ENCODE measurements at regions not wholly inside any gene's neighbourhood (a gene's known extent, or its start where the extent isn't known, plus 50 kb on each side); places are given as distances from the start of the nearest gene placed in this dataset.

DNA sequence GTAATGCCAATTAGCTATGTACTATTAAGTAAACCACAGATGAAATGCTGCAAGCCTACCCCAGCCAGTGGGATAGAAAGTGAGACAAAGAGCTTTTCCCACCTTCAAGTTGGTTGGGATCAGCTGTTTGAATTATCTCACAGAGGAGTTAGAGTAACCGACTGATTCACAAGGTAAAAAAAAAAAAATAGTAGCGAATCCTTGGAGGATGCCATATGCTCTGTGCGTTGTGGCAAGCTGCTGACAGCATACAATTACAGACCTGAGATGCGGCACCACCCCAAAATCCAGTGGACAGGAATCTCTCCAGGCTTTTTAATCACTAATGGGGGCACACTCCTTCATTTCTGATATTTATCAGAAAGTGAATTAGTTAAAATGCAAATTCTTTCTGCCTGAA, 157.0 kb upstream of the RMST start:
- no peak for FAIRE-seq
- no peaks in the 10 kb centered on the region for H3K79me2 ChIP-seq (ENCODE audit: insufficient read depth, low read length)
- CTCF ChIA-PET (ENCODE audit: low intra/inter-chr PET ratio, low total read pairs): no interaction called here
- no peak overlapping the region for H3K4me3 ChIP-seq (replicated peaks in 1 of 3; ENCODE audit: insufficient read depth in 1 of 3, low read depth in 2 of 3, low read length in 3 of 3)
- intact Hi-C loops (cut with micrococcal nuclease; ENCODE audit: unreplicated experiment): no loop called here
- BruUV-seq (replicated peaks): no TSS peak
- POLR2A ChIA-PET: no interaction called here
- H2AFZ ChIP-seq (ENCODE audit: low read length): no peak overlapping the region
- no peaks in the 10 kb centered on the region for H3K9me3 ChIP-seq (ENCODE audit: low read length)
- no peak overlapping the region for H3K27ac ChIP-seq (ENCODE audit: extremely low read length, insufficient read depth, low read length)
- DNase-seq (ENCODE audit: low spot score): no peak
- in situ Hi-C loops (cut with HindIII; ENCODE audit: extremely low pct_ligation_motif_present, low pct_unique_long_range_greater_than_20kb): loop anchor here (10.0 to 25.0 kb wide), 2 partner anchors 321 to 718 kb away; no protein-coding TSS in a partner anchor
- H4K20me1 ChIP-seq (ENCODE audit: insufficient read depth, low read length): no peaks in the 10 kb centered on the region
- H3K27me3 ChIP-seq (ENCODE audit: control insufficient read depth in 1 of 2, insufficient read depth in 2 of 2, low read length in 2 of 2): no peaks in the 10 kb centered on the region
- H3K9ac ChIP-seq (ENCODE audit: insufficient read depth, low read depth, low read length): no peak overlapping the region
- TF ChIP-seq KDM6A (CRISPR knock-in tag; IDR thresholded peaks at IDR 0.05; ENCODE audit: low read depth): no peak
- no peaks in the 10 kb centered on the region for H3K36me3 ChIP-seq (replicated peaks in 1 of 2; ENCODE audit: control insufficient read depth in 1 of 2, insufficient read depth in 2 of 2, low read length in 2 of 2)
- H3K4me2 ChIP-seq (ENCODE audit: low read depth, low read length): no peak overlapping the region
- peaks cover under 1% of the 10 kb centered on the region; the same call in 1 of the 2 replicates for H3K4me1 ChIP-seq (ENCODE audit: insufficient read depth, low read length)
- 35% methylated on average over 4 of the region's 4 CpGs for WGBS (ENCODE audit: low lambda C conversion rate)
- ATAC-seq: no peak

DNA sequence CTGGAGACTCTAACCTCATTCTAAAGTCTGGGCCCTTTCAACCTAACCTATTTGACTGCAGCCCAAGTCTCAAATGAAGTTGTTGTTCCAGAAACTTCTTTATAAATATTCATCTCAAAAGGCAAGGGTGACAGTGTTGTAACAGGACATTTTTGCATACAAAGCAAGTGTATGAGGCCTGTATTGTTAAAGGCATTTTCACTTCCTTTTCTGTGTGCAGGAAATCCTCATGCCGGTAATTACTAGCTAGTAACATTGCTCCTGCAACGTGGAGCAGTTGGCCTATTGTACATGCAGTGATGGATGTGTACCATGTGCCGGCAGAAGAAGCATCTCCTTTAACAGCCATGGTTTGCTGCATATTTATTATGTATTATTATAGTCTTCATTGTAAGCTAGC, 156.5 kb upstream of the RMST start:
- Histone ChIP-seq H3K4me1 (ENCODE audit: insufficient read depth, low read length) (no peaks in the 10 kb centered on the region), H3K36me3 (replicated peaks in 1 of 2; ENCODE audit: control insufficient read depth in 1 of 2, insufficient read depth in 2 of 2, low read length in 2 of 2) (no peaks in the 10 kb centered on the region), H3K9ac (ENCODE audit: insufficient read depth, low read depth, low read length) (no peak overlapping the region), H3K27ac (ENCODE audit: extremely low read length, insufficient read depth, low read length) (no peak overlapping the region), H4K20me1 (ENCODE audit: insufficient read depth, low read length) (no peaks in the 10 kb centered on the region), H3K4me2 (ENCODE audit: low read depth, low read length) (no peak overlapping the region), H2AFZ (ENCODE audit: low read length) (no peak overlapping the region), H3K9me3 (ENCODE audit: low read length) (no peaks in the 10 kb centered on the region), H3K4me3 (replicated peaks in 1 of 3; ENCODE audit: insufficient read depth in 1 of 3, low read depth in 2 of 3, low read length in 3 of 3) (no peak overlapping the region), H3K27me3 (ENCODE audit: control insufficient read depth in 1 of 2, insufficient read depth in 2 of 2, low read length in 2 of 2) (no peaks in the 10 kb centered on the region), H3K79me2 (ENCODE audit: insufficient read depth, low read length) (no peaks in the 10 kb centered on the region)
- in situ Hi-C loops (cut with HindIII; ENCODE audit: extremely low pct_ligation_motif_present, low pct_unique_long_range_greater_than_20kb): loop anchor here (10.0 to 25.0 kb wide), 2 partner anchors 321 to 719 kb away; no protein-coding TSS in a partner anchor
- 62% methylated on average over 3 of the region's 3 CpGs for WGBS (ENCODE audit: low lambda C conversion rate)
- no peak for ATAC-seq
- no peak for FAIRE-seq
- BruUV-seq (replicated peaks): no TSS peak
- ChIA-PET CTCF (ENCODE audit: low intra/inter-chr PET ratio, low total read pairs) (no interaction called here), POLR2A (no interaction called here)
- intact Hi-C loops (cut with micrococcal nuclease; ENCODE audit: unreplicated experiment): no loop called here
- DNase-seq (ENCODE audit: low spot score): no peak
- TF ChIP-seq KDM5A (IDR thresholded peaks at IDR 0.05; ENCODE audit: borderline replicate concordance, low read length) (no peak), HDAC1 (CRISPR knock-in tag; IDR thresholded peaks at IDR 0.05) (no peak), NONO (IDR thresholded peaks at IDR 0.05) (no peak), NONO (CRISPR knock-in tag; conservative IDR thresholded peaks at IDR 0.05) (no peak), SMAD3 (CRISPR knock-in tag; IDR thresholded peaks at IDR 0.05) (no peak), HOXA9 (CRISPR knock-in tag; IDR thresholded peaks at IDR 0.05; ENCODE audit: borderline replicate concordance) (no peak), ZNF781 (CRISPR knock-in tag; IDR thresholded peaks at IDR 0.05; ENCODE audit: borderline replicate concordance, not compliant biosample characterization) (no peak), ZBTB7A (CRISPR knock-in tag; IDR thresholded peaks at IDR 0.05) (no peak), SP140L (CRISPR knock-in tag; IDR thresholded peaks at IDR 0.05; ENCODE audit: borderline replicate concordance) (no peak), YEATS4 (CRISPR knock-in tag; IDR thresholded peaks at IDR 0.05; ENCODE audit: borderline replicate concordance) (no peak), ZNF598 (CRISPR knock-in tag; IDR thresholded peaks at IDR 0.05; ENCODE audit: borderline replicate concordance) (no peak), ERF (CRISPR knock-in tag; IDR thresholded peaks at IDR 0.05) (no peak), GATAD2A (CRISPR knock-in tag; IDR thresholded peaks at IDR 0.05) (no peak), KDM2A (CRISPR knock-in tag; IDR thresholded peaks at IDR 0.05; ENCODE audit: borderline replicate concordance, low read depth) (no peak), ARNT (IDR thresholded peaks at IDR 0.05) (no peak)
- TF ChIP-seq, protein P1, sequence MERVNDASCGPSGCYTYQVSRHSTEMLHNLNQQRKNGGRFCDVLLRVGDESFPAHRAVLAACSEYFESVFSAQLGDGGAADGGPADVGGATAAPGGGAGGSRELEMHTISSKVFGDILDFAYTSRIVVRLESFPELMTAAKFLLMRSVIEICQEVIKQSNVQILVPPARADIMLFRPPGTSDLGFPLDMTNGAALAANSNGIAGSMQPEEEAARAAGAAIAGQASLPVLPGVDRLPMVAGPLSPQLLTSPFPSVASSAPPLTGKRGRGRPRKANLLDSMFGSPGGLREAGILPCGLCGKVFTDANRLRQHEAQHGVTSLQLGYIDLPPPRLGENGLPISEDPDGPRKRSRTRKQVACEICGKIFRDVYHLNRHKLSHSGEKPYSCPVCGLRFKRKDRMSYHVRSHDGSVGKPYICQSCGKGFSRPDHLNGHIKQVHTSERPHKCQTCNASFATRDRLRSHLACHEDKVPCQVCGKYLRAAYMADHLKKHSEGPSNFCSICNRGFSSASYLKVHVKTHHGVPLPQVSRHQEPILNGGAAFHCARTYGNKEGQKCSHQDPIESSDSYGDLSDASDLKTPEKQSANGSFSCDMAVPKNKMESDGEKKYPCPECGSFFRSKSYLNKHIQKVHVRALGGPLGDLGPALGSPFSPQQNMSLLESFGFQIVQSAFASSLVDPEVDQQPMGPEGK (CRISPR knock-in tag; IDR thresholded peaks at IDR 0.05): no peak
